GM21526 (cell line): ENCODE measurements at regions not wholly inside any gene's neighbourhood (a gene's known extent, or its start where the extent isn't known, plus 50 kb on each side); places are given as distances from the start of the nearest gene placed in this dataset.
"Not testable (repeated sequence)": the region's sequence is repeated elsewhere in the genome, so short reads cannot be mapped to it uniquely, and the experiment has no call there.

Source experiments
- ATAC-seq: cut with Tn5 transposase; IDR thresholded peaks from one replicate; pipeline ENCODE4 v1.9.1; 2021; ENCODE audit warnings: moderate library complexity; ENCODE audit not compliant: unreplicated experiment, low FRiP score

- not testable (repeated sequence) for ATAC-seq
These were observed 214.0 kb upstream of the SGCG start for GRCh38 chr13:22966753-22967152.

- no peak for ATAC-seq
These were observed 213.1 kb upstream of the SGCG start for GRCh38 chr13:22967669-22968068.

DNA sequence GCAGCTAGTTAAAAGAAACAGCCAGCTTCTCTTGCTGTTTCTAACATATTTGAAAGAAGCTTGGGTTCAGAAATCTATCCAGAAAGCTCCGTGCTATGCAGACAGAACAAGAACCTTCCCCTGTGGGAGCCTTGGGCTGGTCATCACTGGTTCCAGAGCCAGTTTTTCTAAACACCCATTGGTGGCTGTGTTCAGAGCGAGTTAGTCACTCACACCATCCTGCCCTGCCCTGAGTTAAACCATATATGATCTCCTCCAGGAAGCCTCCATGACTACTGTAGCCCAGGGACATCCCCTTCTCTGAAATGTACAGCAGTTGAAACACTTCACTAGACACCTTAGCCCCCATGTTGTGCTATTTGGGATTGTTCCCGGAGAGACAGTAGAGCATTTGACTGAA is 200.8 kb upstream of the SGCG start:
- ATAC-seq: no peak

DNA sequence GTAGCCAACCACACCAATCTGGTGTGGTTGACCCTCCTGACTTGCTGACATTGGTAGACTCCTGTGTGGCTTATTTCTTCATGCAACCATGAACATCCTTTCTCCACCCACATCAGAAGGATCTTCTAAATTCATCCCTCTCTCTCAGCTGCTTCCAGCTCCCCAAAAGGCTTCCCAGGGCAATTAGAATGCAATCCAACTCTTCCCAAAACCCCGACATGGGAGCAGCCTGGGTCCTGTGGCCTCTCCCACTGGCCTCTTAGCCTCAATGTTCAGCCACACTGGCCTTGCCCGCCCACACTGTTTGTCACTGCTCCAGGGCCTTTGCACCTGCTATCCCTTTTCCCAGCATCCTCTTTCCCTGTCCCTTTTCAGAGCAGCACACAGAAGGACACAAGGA is 199.8 kb upstream of the SGCG start:
- no peak for ATAC-seq

- ATAC-seq: no peak
These were observed 187.6 kb upstream of the SGCG start for GRCh38 chr13:22993148-22993547.

DNA sequence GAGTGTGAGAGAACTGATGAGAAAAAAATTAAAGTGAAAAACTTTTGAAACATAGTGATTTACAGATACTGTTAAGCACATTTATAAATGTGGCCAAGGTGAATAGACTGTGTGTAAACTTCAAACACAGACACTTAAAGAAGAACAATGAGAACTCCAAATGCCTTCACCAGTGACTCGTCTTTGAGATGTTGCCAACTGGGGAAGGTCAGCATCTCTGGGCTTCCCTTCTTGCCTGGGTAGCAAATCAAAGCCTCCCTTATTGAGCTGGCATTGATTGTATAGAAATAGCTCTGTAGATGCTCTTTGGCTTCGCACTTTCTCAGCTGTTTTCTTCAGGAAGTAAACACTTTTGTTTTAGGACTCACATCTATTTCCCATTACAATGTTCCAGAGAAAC is 177.3 kb upstream of the SGCG start:
- ATAC-seq: no peak

- no peak for ATAC-seq
These were observed 173.4 kb upstream of the SGCG start for GRCh38 chr13:23007426-23007825.

GRCh38 chr13:23018143-23018542 is 162.6 kb upstream of the SGCG start:
- no peak for ATAC-seq

DNA sequence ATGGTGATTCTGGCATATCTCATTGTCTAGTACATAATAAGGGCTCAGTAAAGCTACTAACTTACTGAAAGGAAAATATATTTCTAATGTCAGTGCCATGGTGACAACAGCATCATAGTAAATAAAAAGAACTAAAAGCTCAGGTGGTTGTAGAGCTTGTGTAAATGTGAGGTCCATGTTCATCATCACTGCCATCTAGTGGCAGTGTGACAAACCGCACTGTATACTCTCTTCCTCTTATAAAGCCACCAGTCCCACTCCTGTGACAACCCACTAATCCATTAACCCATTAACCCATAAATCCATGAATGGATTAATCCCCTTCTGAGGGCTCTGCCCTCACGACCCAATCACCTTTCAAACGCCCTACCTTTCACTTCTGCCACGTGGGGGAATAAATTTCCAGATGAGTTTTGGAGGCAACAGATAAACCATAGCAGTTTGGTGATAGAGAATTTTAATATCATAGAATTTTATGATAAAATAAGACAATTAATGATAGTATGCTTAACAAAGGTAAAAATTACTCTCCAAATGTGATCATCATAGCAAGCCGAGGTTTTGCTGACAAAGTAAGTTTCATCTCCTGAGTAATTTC is 160.4 kb upstream of the SGCG start:
- peak; percentile 90 for ATAC-seq

GRCh38 chr13:23021906-23022305 is 158.9 kb upstream of the SGCG start:
- ATAC-seq: no peak

DNA sequence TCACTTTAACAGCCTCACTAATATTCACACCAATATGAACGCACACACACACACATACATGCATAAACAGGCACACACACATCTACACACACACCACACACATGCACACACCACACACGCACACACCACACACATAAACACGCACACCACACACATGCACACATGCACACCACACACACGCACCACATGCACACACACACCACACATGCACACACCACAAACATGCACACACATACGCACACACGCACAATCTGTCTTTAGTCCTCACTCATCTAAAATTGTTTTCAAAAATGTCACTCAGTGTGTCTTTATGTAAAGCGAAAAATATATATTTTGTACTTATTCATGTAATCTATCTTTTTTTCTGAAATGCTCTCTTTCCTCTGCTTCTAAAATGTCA is 158.1 kb upstream of the SGCG start:
- no peak for ATAC-seq

GRCh38 chr13:23025864-23026608 is 154.7 kb upstream of the SGCG start:
- ATAC-seq: no peak

GRCh38 chr13:23039266-23039935 is 141.4 kb upstream of the SGCG start:
- no peak for ATAC-seq

DNA sequence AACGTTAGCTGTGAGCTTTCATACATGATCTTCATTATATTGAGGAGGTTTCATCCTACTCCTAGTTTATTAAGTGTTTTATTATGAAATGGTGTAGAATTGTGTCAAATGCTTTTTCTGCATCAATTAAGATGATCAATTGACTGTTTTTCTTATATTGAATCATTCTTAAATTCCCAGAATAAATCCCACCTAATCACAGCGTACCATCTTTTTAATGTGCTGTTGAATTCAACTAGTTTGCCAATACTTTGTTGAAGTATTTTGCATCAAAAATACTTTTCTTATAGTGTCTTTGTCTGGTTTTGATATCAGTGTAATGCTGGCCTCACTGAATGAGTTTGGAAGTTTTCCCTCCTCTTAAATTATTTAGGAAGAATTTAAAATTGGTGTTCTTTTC is 138.6 kb upstream of the SGCG start:
- ATAC-seq: no peak

GRCh38 chr13:23044906-23045305 is 135.9 kb upstream of the SGCG start:
- ATAC-seq: no peak

GRCh38 chr13:23050126-23050525 is 130.7 kb upstream of the SGCG start:
- no peak for ATAC-seq

- not testable (repeated sequence) for ATAC-seq
These were observed 127.1 kb upstream of the SGCG start for GRCh38 chr13:23053711-23054110.

DNA sequence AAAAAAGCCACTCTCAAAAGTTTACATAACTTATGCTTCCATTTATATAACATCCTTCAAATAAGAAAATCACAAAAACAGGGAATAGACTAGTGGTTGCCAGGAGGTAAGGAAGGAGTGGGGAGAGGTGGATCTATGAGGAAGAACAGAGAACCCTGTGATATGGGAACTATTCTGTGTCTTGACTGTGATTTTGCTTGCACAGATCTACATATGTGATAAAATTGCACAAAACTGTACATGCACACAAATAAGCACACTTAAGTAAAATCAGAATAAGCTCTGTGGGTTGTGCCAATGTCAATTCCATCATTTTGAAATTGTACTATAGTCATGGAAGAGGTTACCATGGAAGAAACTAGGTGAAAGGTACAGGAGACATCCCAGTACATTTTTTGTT is 121.6 kb upstream of the SGCG start:
- no peak for ATAC-seq

GRCh38 chr13:23060959-23061358 is 119.8 kb upstream of the SGCG start:
- ATAC-seq: no peak

DNA sequence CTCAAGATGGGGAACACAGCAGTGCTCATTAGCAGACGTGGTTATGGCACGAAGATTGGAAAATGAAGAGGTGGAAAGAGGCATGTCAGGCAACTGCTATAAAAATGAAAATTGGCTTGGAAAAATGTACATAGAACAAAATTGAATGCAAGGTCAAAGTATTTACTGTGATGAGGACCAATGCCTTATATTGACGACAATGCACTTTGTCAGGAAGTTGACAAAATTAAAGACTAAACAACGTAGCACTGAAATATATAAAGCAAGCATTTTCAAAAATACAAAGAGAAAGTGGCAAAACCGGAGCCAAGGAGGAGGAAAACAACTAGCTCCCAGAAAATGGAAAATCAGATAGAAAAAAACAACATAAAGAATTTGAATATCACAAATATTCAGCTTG is 113.7 kb upstream of the SGCG start:
- ATAC-seq: no peak

GRCh38 chr13:23069566-23069965 is 111.2 kb upstream of the SGCG start:
- ATAC-seq: no peak
